CD4-positive, CD25-positive, alpha-beta regulatory T cell (primary cell): ENCODE measurements at regions not wholly inside any gene's neighbourhood (a gene's known extent, or its start where the extent isn't known, plus 50 kb on each side); places are given as distances from the start of the nearest gene placed in this dataset.
A peak's percentile ranks its signal among the peaks of the same experiment; 100 is the strongest.
"Not testable (repeated sequence)": the region's sequence is repeated elsewhere in the genome, so short reads cannot be mapped to it uniquely, and the experiment has no call there.

Experiments
- ATAC-seq, 2 donors: fragments of 150-1000 bp; cut with Tn5 transposase; one replicate each; pipeline ENCODE4 v1.10.0; 2021; ENCODE audit warnings: low read depth in 2 of 2, moderate number of reproducible peaks in 2 of 2, moderate library complexity in 1 of 2
- DNase-seq, 3 donors: peaks; one replicate each; pipeline versions ENCODE4 v3.0.0 to v3.0.0-alpha.2; 2012 to 2022; ENCODE audit warnings: mixed read lengths in 1 of 3
- H3K27ac ChIP-seq: one replicate; pipeline ENCODE4 v1.7.0; 2013; ENCODE audit warnings: mild to moderate bottlenecking, low read length; ENCODE audit not compliant: insufficient read depth, poor library complexity, severe bottlenecking
- H3K27me3 ChIP-seq: one replicate; pipeline ENCODE4 v1.7.0; 2013; ENCODE audit warnings: low read length; ENCODE audit not compliant: control insufficient read depth, insufficient read depth
- H3K36me3 ChIP-seq: one replicate; pipeline ENCODE4 v1.7.0; 2013; ENCODE audit warnings: mild to moderate bottlenecking, low read length, moderate library complexity; ENCODE audit not compliant: control insufficient read depth, insufficient read depth
- H3K4me1 ChIP-seq: 2 replicates; pipeline ENCODE4 v1.7.0; 2013; ENCODE audit warnings: mild to moderate bottlenecking, low read length; ENCODE audit not compliant: insufficient read depth, control insufficient read depth, poor library complexity, severe bottlenecking
- H3K4me3 ChIP-seq: one replicate; pipeline ENCODE4 v1.7.0; 2013; ENCODE audit warnings: low read depth, mild to moderate bottlenecking, low read length, moderate library complexity
- H3K9me3 ChIP-seq, 2 experiments: 1 replicate in 1 of 2; 2 replicates in 1 of 2; pipeline ENCODE4 v1.7.0; 2013; ENCODE audit warnings: low read length in 2 of 2, mild to moderate bottlenecking in 1 of 2, moderate library complexity in 1 of 2; ENCODE audit not compliant: control insufficient read depth in 2 of 2
- H3K27ac Mint-ChIP-seq, 3 donors: one replicate each; pipeline ENCODE4 v1.8.0; 2020 to 2022; ENCODE audit warnings: mild to moderate bottlenecking in 3 of 3, mixed read lengths in 3 of 3, moderate library complexity in 2 of 3
- H3K27me3 Mint-ChIP-seq: one replicate; pipeline ENCODE4 v1.8.0; 2022; ENCODE audit warnings: mild to moderate bottlenecking, mixed read lengths
- H3K36me3 Mint-ChIP-seq: one replicate; pipeline ENCODE4 v1.8.0; 2020; ENCODE audit warnings: mixed read lengths
- H3K4me1 Mint-ChIP-seq, 4 donors: one replicate each; pipeline ENCODE4 v1.8.0; 2020 to 2022; ENCODE audit warnings: mixed read lengths in 4 of 4, mild to moderate bottlenecking in 1 of 4
- H3K4me3 Mint-ChIP-seq, 4 donors: one replicate each; pipeline ENCODE4 v1.8.0; 2020 to 2022; ENCODE audit warnings: mild to moderate bottlenecking in 4 of 4, mixed read lengths in 4 of 4, moderate library complexity in 3 of 4
- H3K9me3 Mint-ChIP-seq, 7 donors: one replicate each; pipeline ENCODE4 v1.8.0; 2020 to 2022; ENCODE audit warnings: mixed read lengths in 7 of 7, mild to moderate bottlenecking in 3 of 7, moderate library complexity in 2 of 7

DNA sequence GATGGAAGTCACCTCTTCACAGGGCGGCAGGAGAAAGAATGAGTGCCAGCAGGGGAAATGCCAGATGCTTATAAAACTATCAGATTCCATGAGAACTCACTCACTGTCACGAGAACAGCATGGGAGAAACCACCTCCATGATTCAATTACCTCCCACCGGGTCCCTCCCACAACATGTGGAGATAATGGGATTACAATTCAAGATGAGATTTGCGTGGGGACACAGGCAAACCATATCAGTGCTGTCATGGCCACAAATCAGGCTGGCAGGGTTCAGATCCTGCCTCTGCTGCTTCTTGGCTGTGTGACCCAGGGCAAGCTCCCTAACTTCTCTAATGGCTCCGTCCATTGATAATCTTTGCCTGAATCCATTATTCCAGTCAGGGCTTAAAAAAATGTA lies 389.5 kb downstream of the NPHP4 start:
- not testable (repeated sequence) for H3K4me3 Mint-ChIP-seq, H3K4me1 ChIP-seq, H3K9me3 Mint-ChIP-seq, DNase-seq, ATAC-seq, H3K36me3 Mint-ChIP-seq, H3K27ac ChIP-seq, H3K27ac Mint-ChIP-seq, H3K9me3 ChIP-seq, H3K4me3 ChIP-seq, H3K36me3 ChIP-seq, H3K4me1 Mint-ChIP-seq, H3K27me3 ChIP-seq
- H3K27me3 Mint-ChIP-seq: peaks cover 14% of the 10 kb centered on the region

DNA sequence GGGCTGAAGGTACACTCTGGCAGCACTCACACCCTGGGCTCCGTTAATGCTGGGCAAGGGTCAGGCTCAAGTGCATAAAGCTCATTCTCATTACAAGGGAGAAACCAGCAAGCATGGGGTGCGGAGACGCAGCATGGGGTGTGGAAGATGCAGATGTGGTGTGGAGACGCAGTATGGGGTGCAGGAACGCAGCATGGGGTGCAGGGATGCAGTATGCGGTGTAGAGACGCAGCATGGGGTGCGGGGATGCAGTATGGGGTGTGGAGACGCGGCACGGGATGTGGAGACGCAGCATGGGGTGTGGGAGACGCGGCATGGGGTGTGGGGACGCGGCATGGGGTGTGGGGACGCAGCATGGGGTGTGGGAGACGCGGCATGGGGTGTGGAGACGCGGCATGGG lies 390.7 kb downstream of the NPHP4 start:
- H3K27ac Mint-ChIP-seq: peak overlapping the region in 1 of 3 donors; percentile 93
- no peak overlapping the region for H3K4me3 ChIP-seq
- no peak overlapping the region for H3K4me3 Mint-ChIP-seq
- H3K4me1 Mint-ChIP-seq: no peaks in the 10 kb centered on the region
- no peaks in the 10 kb centered on the region for H3K36me3 ChIP-seq
- H3K27me3 Mint-ChIP-seq: peaks cover 8% of the 10 kb centered on the region
- no peak overlapping the region for H3K27ac ChIP-seq
- no peaks in the 10 kb centered on the region for H3K36me3 Mint-ChIP-seq
- H3K9me3 ChIP-seq: no peaks in the 10 kb centered on the region
- H3K9me3 Mint-ChIP-seq: peaks cover 0 to 3% (median 0%) of the 10 kb centered on the region in 7 donors
- H3K4me1 ChIP-seq: no peaks in the 10 kb centered on the region
- no peaks in the 10 kb centered on the region for H3K27me3 ChIP-seq
- ATAC-seq (no peak), DNase-seq (no peak)

DNA sequence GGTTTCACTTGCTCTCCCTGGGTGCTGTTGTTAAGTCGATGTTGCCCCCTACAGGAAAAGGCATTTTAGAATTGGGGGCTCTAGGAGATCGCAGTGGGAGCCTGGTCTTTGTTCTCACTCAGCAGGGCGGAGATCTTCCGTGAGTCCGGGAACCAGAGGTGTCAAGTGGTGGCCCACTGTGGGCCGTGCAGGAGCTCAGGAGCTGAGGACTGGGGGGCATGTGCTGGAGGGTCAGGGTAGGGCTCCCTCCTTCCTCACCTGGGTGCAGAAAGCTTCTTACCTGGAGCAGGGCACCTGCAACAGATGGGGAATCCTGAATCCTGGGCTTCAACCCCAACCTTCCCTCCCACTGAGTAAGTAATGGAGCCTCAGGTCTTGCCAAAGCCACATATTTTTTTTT lies 392.7 kb downstream of the NPHP4 start:
- H3K27me3 ChIP-seq: no peaks in the 10 kb centered on the region
- Mint-ChIP-seq H3K36me3 (no peaks in the 10 kb centered on the region), H3K9me3 (peaks cover 0 to 4% (median 0%) of the 10 kb centered on the region in 7 donors), H3K4me1 (no peaks in the 10 kb centered on the region), H3K27me3 (peaks cover 4% of the 10 kb centered on the region), H3K27ac (no peak overlapping the region), H3K4me3 (no peak overlapping the region)
- H3K9me3 ChIP-seq: no peaks in the 10 kb centered on the region
- no peak overlapping the region for H3K4me3 ChIP-seq
- no peaks in the 10 kb centered on the region for H3K4me1 ChIP-seq
- ATAC-seq: no peak
- DNase-seq: no peak
- H3K36me3 ChIP-seq: no peaks in the 10 kb centered on the region
- no peak overlapping the region for H3K27ac ChIP-seq

DNA sequence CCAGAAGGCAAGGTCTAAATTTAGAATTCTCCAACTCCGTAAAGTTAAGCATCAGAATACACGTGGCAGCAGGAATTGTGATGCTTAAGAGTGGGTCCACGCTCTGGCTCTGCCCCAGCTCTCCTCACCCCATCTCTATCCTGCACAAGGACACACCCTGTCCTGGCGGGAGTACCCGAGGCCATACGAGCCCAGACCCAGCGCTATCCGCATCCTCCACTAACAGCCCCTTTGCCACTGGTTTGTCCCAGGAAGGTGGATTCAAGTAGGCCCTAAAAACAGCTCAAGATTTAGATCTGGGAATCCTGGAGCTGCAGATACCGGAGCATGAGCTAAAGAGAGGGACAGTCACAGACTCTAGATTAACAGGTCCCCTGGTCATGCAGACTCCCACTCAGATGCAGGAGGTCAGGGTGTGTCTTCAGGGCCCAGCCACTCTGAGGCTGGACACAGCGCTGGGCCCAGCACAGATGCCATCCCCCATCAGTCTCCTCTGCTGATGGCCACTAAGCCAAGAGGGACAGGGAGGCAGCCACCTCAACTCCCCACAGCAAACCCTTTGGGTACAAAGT lies 393.3 kb downstream of the NPHP4 start:
- Histone ChIP-seq H3K9me3 (no peaks in the 10 kb centered on the region), H3K27ac (no peak overlapping the region), H3K27me3 (no peaks in the 10 kb centered on the region), H3K4me1 (no peaks in the 10 kb centered on the region), H3K4me3 (no peak overlapping the region), H3K36me3 (no peaks in the 10 kb centered on the region)
- no peaks in the 10 kb centered on the region for H3K36me3 Mint-ChIP-seq
- H3K4me1 Mint-ChIP-seq: no peaks in the 10 kb centered on the region
- DNase-seq (no peak), ATAC-seq (peak in 1 of 2 donors; percentile 12)
- H3K27me3 Mint-ChIP-seq: no peaks in the 10 kb centered on the region
- peaks cover 0 to 4% (median 0%) of the 10 kb centered on the region in 7 donors for H3K9me3 Mint-ChIP-seq
- no peak overlapping the region for H3K4me3 Mint-ChIP-seq
- H3K27ac Mint-ChIP-seq: no peak overlapping the region

DNA sequence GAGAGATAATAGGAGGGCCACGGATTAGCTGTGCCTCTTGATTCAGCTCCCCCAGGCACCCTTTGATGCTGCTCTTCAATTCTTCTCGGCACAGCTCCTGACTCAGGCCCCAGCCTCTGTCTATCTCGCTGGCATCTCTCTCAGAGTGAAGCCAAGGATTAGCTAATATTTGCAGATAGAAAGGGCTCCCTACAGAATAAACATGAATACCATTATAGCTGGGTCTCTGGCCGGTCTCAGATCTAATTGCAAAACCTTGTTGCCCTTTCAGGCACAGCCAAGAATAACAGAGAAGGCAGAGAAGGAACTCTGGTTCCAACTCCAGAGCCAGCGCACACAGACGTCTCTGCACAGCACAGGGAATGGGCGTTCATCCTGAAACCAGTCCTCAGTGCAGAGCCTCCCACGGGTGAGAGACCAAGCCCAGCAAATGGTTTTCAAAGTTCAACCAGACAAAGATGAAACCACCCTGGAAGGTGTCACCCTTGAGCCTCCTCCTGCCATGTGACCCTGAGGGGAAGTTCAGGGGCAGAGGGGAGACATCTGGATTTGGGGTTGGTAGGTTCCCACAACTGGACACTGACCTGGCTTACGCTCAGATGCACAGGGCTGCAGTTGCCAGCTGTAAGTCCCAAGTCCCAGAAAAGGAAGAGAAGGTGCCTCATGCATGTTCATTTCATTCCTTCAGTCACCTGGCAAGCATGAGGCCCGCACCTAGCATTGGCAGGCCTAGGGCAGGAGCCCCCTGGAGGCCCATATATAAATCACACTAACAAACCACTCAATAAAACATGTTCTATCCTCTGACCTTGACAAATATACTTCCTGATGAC lies 394.0 kb downstream of the NPHP4 start:
- ATAC-seq (peak in 1 of 2 donors; percentile 31), DNase-seq (no peak)
- Mint-ChIP-seq H3K4me3 (no peak overlapping the region), H3K9me3 (peaks cover 0 to 3% (median 0%) of the 10 kb centered on the region in 7 donors), H3K36me3 (no peaks in the 10 kb centered on the region), H3K4me1 (no peaks in the 10 kb centered on the region), H3K27ac (no peak overlapping the region), H3K27me3 (no peaks in the 10 kb centered on the region)
- no peak overlapping the region for H3K4me3 ChIP-seq
- H3K4me1 ChIP-seq: no peaks in the 10 kb centered on the region
- no peaks in the 10 kb centered on the region for H3K9me3 ChIP-seq
- no peaks in the 10 kb centered on the region for H3K27me3 ChIP-seq
- H3K27ac ChIP-seq: no peak overlapping the region
- H3K36me3 ChIP-seq: no peaks in the 10 kb centered on the region

DNA sequence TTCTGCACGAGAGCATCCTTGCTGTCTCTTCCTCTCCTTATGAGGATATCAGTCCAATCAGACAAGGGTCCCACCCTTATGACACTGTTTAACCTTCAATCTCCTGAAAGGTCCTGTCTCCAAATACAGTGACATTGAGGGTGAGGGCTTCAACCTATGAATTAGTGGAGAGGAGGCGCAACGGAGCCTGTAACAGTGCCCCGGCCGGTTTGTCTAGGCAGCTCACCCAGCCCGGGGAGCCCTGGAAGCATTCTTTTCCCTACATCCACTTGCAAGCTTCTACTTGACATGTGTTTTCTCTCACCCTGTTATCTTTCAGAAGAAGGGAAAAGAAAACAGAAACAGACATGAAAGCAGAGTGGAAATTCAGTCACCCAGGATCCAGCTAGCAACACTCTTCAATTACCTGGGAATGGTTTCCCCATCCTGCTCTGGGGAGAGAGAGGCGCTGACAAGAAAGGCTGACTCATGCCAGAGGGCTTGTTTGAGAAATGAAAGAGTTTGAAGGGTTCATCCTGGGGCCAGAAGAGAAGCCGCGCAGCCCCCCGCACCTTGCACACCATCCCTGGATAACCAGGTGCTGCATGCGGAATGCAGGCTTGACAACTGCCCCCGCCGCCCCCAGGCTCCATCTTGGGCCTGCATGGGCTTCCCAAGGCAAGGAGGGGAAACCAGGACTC lies 394.9 kb downstream of the NPHP4 start:
- no peaks in the 10 kb centered on the region for H3K27me3 ChIP-seq
- no peak overlapping the region for H3K4me3 ChIP-seq
- no peak for DNase-seq

DNA sequence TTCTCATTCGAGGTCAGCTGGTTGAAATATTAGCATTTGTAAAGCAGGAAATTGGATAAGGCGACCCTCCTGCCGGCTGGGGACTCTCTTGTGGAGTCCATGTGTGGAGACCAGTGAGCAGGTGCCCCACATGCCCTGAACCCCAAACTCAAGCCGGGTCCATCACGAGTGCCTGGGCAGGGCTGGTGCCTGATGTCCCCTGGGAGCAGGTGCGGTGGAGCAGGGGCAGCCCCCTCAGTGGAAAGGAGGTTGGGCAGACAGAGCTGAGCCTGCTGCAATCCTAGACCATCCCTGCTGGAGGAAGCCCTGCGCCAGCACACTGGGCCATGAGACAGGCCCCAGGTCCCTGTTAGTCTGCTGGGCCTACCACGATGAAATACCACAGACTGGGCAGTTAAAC lies 395.6 kb downstream of the NPHP4 start:
- Mint-ChIP-seq H3K4me1 (no peaks in the 10 kb centered on the region), H3K27ac (no peak overlapping the region), H3K27me3 (no peaks in the 10 kb centered on the region), H3K9me3 (peaks cover 0 to 6% (median 0%) of the 10 kb centered on the region in 7 donors), H3K4me3 (no peak overlapping the region), H3K36me3 (no peaks in the 10 kb centered on the region)
- Histone ChIP-seq H3K27me3 (no peaks in the 10 kb centered on the region), H3K4me3 (no peak overlapping the region), H3K27ac (no peak overlapping the region), H3K9me3 (no peaks in the 10 kb centered on the region), H3K4me1 (no peaks in the 10 kb centered on the region), H3K36me3 (no peaks in the 10 kb centered on the region)
- DNase-seq (no peak), ATAC-seq (no peak)

More for the DNA sequence above, 394.9 kb downstream of the NPHP4 start:
- no peaks in the 10 kb centered on the region for H3K27me3 Mint-ChIP-seq
- Histone ChIP-seq H3K36me3 (no peaks in the 10 kb centered on the region), H3K9me3 (no peaks in the 10 kb centered on the region), H3K27ac (no peak overlapping the region), H3K4me1 (no peaks in the 10 kb centered on the region)
- peaks cover 0 to 3% (median 0%) of the 10 kb centered on the region in 7 donors for H3K9me3 Mint-ChIP-seq
- H3K36me3 Mint-ChIP-seq: no peaks in the 10 kb centered on the region
- H3K27ac Mint-ChIP-seq: no peak overlapping the region
- H3K4me3 Mint-ChIP-seq: no peak overlapping the region
- no peak for ATAC-seq
- H3K4me1 Mint-ChIP-seq: no peaks in the 10 kb centered on the region
